ENCODE measurements at regions not wholly inside any gene's neighbourhood (a gene's known extent, or its start where the extent isn't known, plus 50 kb on each side); places are given as distances from the start of the nearest gene placed in this dataset.

- Histone ChIP-seq H3K27ac (ENCODE audit: low read depth in 1 of 3, low read length in 2 of 3) (no peak overlapping the region), H3K4me3 (ENCODE audit: low read depth in 1 of 3, low read length in 3 of 3) (no peak overlapping the region), H3K36me3 (ENCODE audit: control insufficient read depth in 3 of 3, insufficient read depth in 2 of 3, low read depth in 1 of 3, low read length in 3 of 3) (no peaks in the 10 kb centered on the region), H3K27me3 (ENCODE audit: control insufficient read depth in 3 of 3, insufficient read depth in 3 of 3, low read length in 3 of 3) (no peaks in the 10 kb centered on the region), H3K9me3 (ENCODE audit: control insufficient read depth in 2 of 2, insufficient read depth in 1 of 2, low read depth in 1 of 2, low read length in 1 of 2) (no peaks in the 10 kb centered on the region), H3K4me1 (ENCODE audit: control insufficient read depth in 3 of 3, insufficient read depth in 2 of 3, low read depth in 1 of 3, low read length in 2 of 3) (no peaks in the 10 kb centered on the region)
- FAIRE-seq, result no peak
- DNase-seq, result no peak
Observed at GRCh38 chr6:71603021-71603420, 283.3 kb upstream of the RIMS1 start.

- H3K27ac ChIP-seq (ENCODE audit: low read depth in 1 of 3, low read length in 2 of 3), result no peak overlapping the region
- no peaks in the 10 kb centered on the region for H3K4me1 ChIP-seq (ENCODE audit: control insufficient read depth in 3 of 3, insufficient read depth in 2 of 3, low read depth in 1 of 3, low read length in 2 of 3)
- no peak for DNase-seq
- 85 to 96% (median 87%) methylated on average over 1 of the region's 1 CpG for WGBS, 3 donors
- no peaks in the 10 kb centered on the region for H3K27me3 ChIP-seq (ENCODE audit: control insufficient read depth in 3 of 3, insufficient read depth in 3 of 3, low read length in 3 of 3)
- no peaks in the 10 kb centered on the region for H3K36me3 ChIP-seq (ENCODE audit: control insufficient read depth in 3 of 3, insufficient read depth in 2 of 3, low read depth in 1 of 3, low read length in 3 of 3)
- no peak for FAIRE-seq
- no peak overlapping the region for H3K4me3 ChIP-seq (ENCODE audit: low read depth in 1 of 3, low read length in 3 of 3)
- H3K9me3 ChIP-seq (ENCODE audit: control insufficient read depth in 2 of 2, insufficient read depth in 1 of 2, low read depth in 1 of 2, low read length in 1 of 2), result no peaks in the 10 kb centered on the region
Observed at GRCh38 chr6:71608646-71609045, 277.7 kb upstream of the RIMS1 start.

- no peak for FAIRE-seq
- Histone ChIP-seq H3K4me3 (ENCODE audit: low read depth in 1 of 3, low read length in 3 of 3) (no peak overlapping the region), H3K36me3 (ENCODE audit: control insufficient read depth in 3 of 3, insufficient read depth in 2 of 3, low read depth in 1 of 3, low read length in 3 of 3) (no peaks in the 10 kb centered on the region), H3K4me1 (ENCODE audit: control insufficient read depth in 3 of 3, insufficient read depth in 2 of 3, low read depth in 1 of 3, low read length in 2 of 3) (no peaks in the 10 kb centered on the region), H3K27me3 (ENCODE audit: control insufficient read depth in 3 of 3, insufficient read depth in 3 of 3, low read length in 3 of 3) (peaks cover 0 to 2% (median 0%) of the 10 kb centered on the region in 3 donors), H3K9me3 (ENCODE audit: control insufficient read depth in 2 of 2, insufficient read depth in 1 of 2, low read depth in 1 of 2, low read length in 1 of 2) (no peaks in the 10 kb centered on the region), H3K27ac (ENCODE audit: low read depth in 1 of 3, low read length in 2 of 3) (no peak overlapping the region)
- DNase-seq, result no peak
- 74 to 82% (median 78%) methylated on average over 4 of the region's 4 CpGs for WGBS, 3 donors
Observed at GRCh38 chr6:71619836-71620235, 266.5 kb upstream of the RIMS1 start.

- peak in 1 of 2 donors; percentile 32 for DNase-seq
- whole genome bisulfite sequencing, 3 donors, result 46 to 56% (median 52%) methylated on average over 3 of the region's 3 CpGs
- H3K4me3 ChIP-seq (ENCODE audit: low read depth in 1 of 3, low read length in 3 of 3), result no peak overlapping the region
- H3K27ac ChIP-seq (ENCODE audit: low read depth in 1 of 3, low read length in 2 of 3), result no peak overlapping the region
- H3K4me1 ChIP-seq (ENCODE audit: control insufficient read depth in 3 of 3, insufficient read depth in 2 of 3, low read depth in 1 of 3, low read length in 2 of 3), result no peaks in the 10 kb centered on the region
- H3K9me3 ChIP-seq (ENCODE audit: control insufficient read depth in 2 of 2, insufficient read depth in 1 of 2, low read depth in 1 of 2, low read length in 1 of 2), result peaks cover 0 to 14% of the 10 kb centered on the region in 2 donors
- peaks cover 0 to 2% (median 0%) of the 10 kb centered on the region in 3 donors for H3K27me3 ChIP-seq (ENCODE audit: control insufficient read depth in 3 of 3, insufficient read depth in 3 of 3, low read length in 3 of 3)
- no peaks in the 10 kb centered on the region for H3K36me3 ChIP-seq (ENCODE audit: control insufficient read depth in 3 of 3, insufficient read depth in 2 of 3, low read depth in 1 of 3, low read length in 3 of 3)
- FAIRE-seq, result no peak
Observed at GRCh38 chr6:71621918-71622519, 264.3 kb upstream of the RIMS1 start.

GRCh38 chr6:71642120-71642519, 244.2 kb upstream of the RIMS1 start:
- no peaks in the 10 kb centered on the region for H3K9me3 ChIP-seq (ENCODE audit: control insufficient read depth in 2 of 2, insufficient read depth in 1 of 2, low read depth in 1 of 2, low read length in 1 of 2)
- WGBS, 3 donors, result 52 to 71% (median 53%) methylated on average over 2 of the region's 2 CpGs
- H3K27ac ChIP-seq (ENCODE audit: low read depth in 1 of 3, low read length in 2 of 3), result no peak overlapping the region
- no peak overlapping the region for H3K4me3 ChIP-seq (ENCODE audit: low read depth in 1 of 3, low read length in 3 of 3)
- no peaks in the 10 kb centered on the region for H3K4me1 ChIP-seq (ENCODE audit: control insufficient read depth in 3 of 3, insufficient read depth in 2 of 3, low read depth in 1 of 3, low read length in 2 of 3)
- no peaks in the 10 kb centered on the region for H3K36me3 ChIP-seq (ENCODE audit: control insufficient read depth in 3 of 3, insufficient read depth in 2 of 3, low read depth in 1 of 3, low read length in 3 of 3)
- FAIRE-seq (no peak), DNase-seq (no peak)
- no peaks in the 10 kb centered on the region for H3K27me3 ChIP-seq (ENCODE audit: control insufficient read depth in 3 of 3, insufficient read depth in 3 of 3, low read length in 3 of 3)

- FAIRE-seq (no peak), DNase-seq (no peak)
- Histone ChIP-seq H3K36me3 (ENCODE audit: control insufficient read depth in 3 of 3, insufficient read depth in 2 of 3, low read depth in 1 of 3, low read length in 3 of 3) (no peaks in the 10 kb centered on the region), H3K9me3 (ENCODE audit: control insufficient read depth in 2 of 2, insufficient read depth in 1 of 2, low read depth in 1 of 2, low read length in 1 of 2) (no peaks in the 10 kb centered on the region), H3K4me1 (ENCODE audit: control insufficient read depth in 3 of 3, insufficient read depth in 2 of 3, low read depth in 1 of 3, low read length in 2 of 3) (no peaks in the 10 kb centered on the region), H3K27me3 (ENCODE audit: control insufficient read depth in 3 of 3, insufficient read depth in 3 of 3, low read length in 3 of 3) (no peaks in the 10 kb centered on the region), H3K4me3 (ENCODE audit: low read depth in 1 of 3, low read length in 3 of 3) (no peak overlapping the region), H3K27ac (ENCODE audit: low read depth in 1 of 3, low read length in 2 of 3) (no peak overlapping the region)
- WGBS, 3 donors, result 92 to 95% (median 92%) methylated on average over 4 of the region's 4 CpGs
Observed at GRCh38 chr6:71642793-71643192, 243.6 kb upstream of the RIMS1 start.

- Histone ChIP-seq H3K4me3 (ENCODE audit: low read depth in 1 of 3, low read length in 3 of 3) (no peak overlapping the region), H3K36me3 (ENCODE audit: control insufficient read depth in 3 of 3, insufficient read depth in 2 of 3, low read depth in 1 of 3, low read length in 3 of 3) (no peaks in the 10 kb centered on the region), H3K27ac (ENCODE audit: low read depth in 1 of 3, low read length in 2 of 3) (no peak overlapping the region), H3K27me3 (ENCODE audit: control insufficient read depth in 3 of 3, insufficient read depth in 3 of 3, low read length in 3 of 3) (no peaks in the 10 kb centered on the region), H3K4me1 (ENCODE audit: control insufficient read depth in 3 of 3, insufficient read depth in 2 of 3, low read depth in 1 of 3, low read length in 2 of 3) (no peaks in the 10 kb centered on the region), H3K9me3 (ENCODE audit: control insufficient read depth in 2 of 2, insufficient read depth in 1 of 2, low read depth in 1 of 2, low read length in 1 of 2) (peaks cover 0 to 4% of the 10 kb centered on the region in 2 donors)
- WGBS, 3 donors, result 75 to 91% (median 75%) methylated on average over 2 to 3 of the region's 3 CpGs
- no peak for FAIRE-seq
- no peak for DNase-seq
Observed at GRCh38 chr6:71645299-71645698, 241.1 kb upstream of the RIMS1 start.

GRCh38 chr6:71649915-71650314, 236.4 kb upstream of the RIMS1 start:
- DNase-seq, result no peak
- peaks cover 0 to 4% of the 10 kb centered on the region in 2 donors for H3K9me3 ChIP-seq (ENCODE audit: control insufficient read depth in 2 of 2, insufficient read depth in 1 of 2, low read depth in 1 of 2, low read length in 1 of 2)
- WGBS, 3 donors, result 60 to 68% (median 66%) methylated on average over 2 of the region's 2 CpGs
- no peaks in the 10 kb centered on the region for H3K27me3 ChIP-seq (ENCODE audit: control insufficient read depth in 3 of 3, insufficient read depth in 3 of 3, low read length in 3 of 3)
- H3K4me1 ChIP-seq (ENCODE audit: control insufficient read depth in 3 of 3, insufficient read depth in 2 of 3, low read depth in 1 of 3, low read length in 2 of 3), result no peaks in the 10 kb centered on the region
- no peak overlapping the region for H3K4me3 ChIP-seq (ENCODE audit: low read depth in 1 of 3, low read length in 3 of 3)
- H3K36me3 ChIP-seq (ENCODE audit: control insufficient read depth in 3 of 3, insufficient read depth in 2 of 3, low read depth in 1 of 3, low read length in 3 of 3), result no peaks in the 10 kb centered on the region
- no peak for FAIRE-seq
- no peak overlapping the region for H3K27ac ChIP-seq (ENCODE audit: low read depth in 1 of 3, low read length in 2 of 3)

GRCh38 chr6:71651636-71652035, 234.7 kb upstream of the RIMS1 start:
- no peak overlapping the region for H3K4me3 ChIP-seq (ENCODE audit: low read depth in 1 of 3, low read length in 3 of 3)
- no peak overlapping the region for H3K27ac ChIP-seq (ENCODE audit: low read depth in 1 of 3, low read length in 2 of 3)
- FAIRE-seq (no peak), DNase-seq (no peak)
- no peaks in the 10 kb centered on the region for H3K36me3 ChIP-seq (ENCODE audit: control insufficient read depth in 3 of 3, insufficient read depth in 2 of 3, low read depth in 1 of 3, low read length in 3 of 3)
- 42 to 73% (median 42%) methylated on average over 2 of the region's 2 CpGs for WGBS, 3 donors
- peaks cover 0 to 4% of the 10 kb centered on the region in 2 donors for H3K9me3 ChIP-seq (ENCODE audit: control insufficient read depth in 2 of 2, insufficient read depth in 1 of 2, low read depth in 1 of 2, low read length in 1 of 2)
- H3K4me1 ChIP-seq (ENCODE audit: control insufficient read depth in 3 of 3, insufficient read depth in 2 of 3, low read depth in 1 of 3, low read length in 2 of 3), result no peaks in the 10 kb centered on the region
- no peaks in the 10 kb centered on the region for H3K27me3 ChIP-seq (ENCODE audit: control insufficient read depth in 3 of 3, insufficient read depth in 3 of 3, low read length in 3 of 3)
